OCI-M1 (cell line): ENCODE measurements at regions not wholly inside any gene's neighbourhood (a gene's known extent, or its start where the extent isn't known, plus 50 kb on each side); places are given as distances from the start of the nearest gene placed in this dataset.

ENCODE experiments used
- DNase-seq: peaks from one replicate; lab custom pipeline; 2025; lab: John Stamatoyannopoulos, UW

DNA sequence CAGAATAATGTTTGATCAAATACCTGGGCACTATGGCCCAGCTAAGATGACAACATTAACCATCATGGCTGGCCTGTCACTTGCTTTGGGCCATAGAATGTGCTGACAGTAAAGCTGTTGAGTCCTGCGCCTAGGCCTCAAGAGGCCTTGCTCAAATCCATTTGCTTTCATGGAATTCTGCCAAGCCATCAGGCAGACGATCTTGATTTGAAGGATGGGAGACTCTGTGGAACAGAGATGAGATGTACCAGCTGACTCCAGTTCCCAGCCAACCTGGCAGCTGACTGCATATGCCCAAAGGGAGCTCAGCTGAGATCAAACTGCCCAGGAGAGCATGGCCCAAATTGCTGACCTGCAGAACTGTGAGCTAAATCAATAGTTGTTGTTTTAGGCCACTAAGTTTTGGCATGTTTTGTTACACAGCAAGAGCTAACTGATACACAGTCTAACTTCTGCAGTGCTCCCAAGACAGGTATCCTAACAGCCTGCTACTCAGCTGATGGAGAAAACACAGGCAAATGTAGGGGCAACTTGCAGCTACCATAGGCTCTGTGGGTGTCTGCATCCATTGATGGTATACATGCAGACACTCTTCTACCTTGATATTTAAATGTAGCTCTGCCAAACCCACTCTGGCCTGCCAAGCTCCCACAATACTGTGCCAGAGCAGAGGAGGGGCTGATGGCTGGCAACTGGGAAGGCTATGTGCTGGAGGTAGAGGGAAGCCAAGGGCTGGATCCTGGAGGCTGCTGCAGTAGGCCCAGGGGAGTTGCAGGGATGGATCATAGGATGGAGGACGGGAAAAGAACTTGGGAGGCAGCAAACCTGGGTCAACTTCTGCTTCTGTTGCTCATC, 55.2 kb upstream of the RNF24 start:
- DNase-seq: no peak

DNA sequence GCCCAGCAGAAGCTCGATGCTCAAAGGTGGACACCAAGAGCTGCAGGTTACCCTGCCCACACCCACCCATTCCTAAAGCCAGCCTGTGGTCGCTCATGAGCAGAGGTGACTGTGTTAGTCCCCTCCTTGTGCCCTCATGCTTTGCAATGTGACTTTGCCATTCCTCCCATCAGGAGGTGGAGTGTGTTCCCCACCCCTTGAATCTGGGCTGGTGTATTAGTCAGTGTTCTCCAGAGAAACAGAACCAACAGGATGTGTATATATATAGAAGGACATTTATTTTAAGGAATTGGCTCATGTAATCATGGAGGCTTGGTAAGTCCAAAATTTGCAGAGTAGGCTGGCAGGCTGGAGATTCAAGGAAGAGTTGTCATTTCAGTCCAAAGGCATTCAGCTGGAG, 54.4 kb upstream of the RNF24 start:
- DNase-seq: no peak

DNA sequence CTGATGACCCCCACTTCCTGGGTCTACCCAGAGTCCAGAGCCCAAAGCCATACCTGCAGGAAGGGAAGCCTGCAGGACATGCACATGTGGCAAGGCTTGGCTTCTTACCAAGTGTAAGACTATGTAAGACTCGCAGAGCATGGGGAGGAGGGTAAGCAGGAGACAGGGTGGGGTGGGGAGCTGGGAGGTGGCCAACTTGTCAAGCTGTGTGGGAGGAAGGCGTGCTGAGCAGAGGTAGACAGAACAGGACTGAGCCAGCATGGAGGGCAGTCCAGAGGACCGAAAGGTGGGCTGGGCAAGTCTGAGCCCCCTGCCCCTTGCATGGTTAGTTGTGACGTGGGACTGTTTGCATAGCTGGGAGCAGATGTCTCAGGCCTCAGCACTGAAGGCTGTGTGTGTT, 53.4 kb upstream of the RNF24 start:
- DNase-seq: peak; percentile 36

DNA sequence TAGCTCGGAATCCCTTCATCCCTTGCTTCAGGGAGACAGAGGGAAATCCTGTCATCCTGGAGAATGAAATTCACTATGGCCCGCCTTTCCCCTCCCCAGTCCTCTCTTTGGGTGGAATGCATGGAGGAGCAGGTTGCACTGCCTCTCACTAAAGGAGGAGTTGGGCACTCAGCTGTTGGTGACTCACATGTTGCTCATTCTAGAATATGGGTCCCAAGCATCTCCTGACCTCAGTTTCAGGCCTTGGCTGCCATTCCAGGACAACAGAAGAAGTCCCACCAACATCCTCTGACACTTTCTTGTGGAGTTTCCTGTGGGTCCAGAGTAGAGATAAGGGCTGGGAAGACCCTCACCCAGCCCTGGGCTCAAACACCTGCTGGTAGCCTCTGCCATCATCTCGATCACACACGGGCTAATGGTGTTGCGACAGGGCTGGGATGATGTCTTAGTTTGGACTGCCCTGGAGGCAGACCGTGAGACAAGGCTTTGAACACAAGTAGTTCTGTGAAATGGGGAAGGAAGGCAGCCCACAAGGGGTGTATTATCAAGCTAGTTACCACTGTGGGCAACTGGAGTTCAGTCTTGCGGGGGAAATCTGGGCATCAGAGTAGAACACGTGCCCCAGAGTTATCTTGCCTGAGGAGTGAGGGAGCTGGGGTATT, 52.4 kb upstream of the RNF24 start:
- peak; percentile 65 for DNase-seq

DNA sequence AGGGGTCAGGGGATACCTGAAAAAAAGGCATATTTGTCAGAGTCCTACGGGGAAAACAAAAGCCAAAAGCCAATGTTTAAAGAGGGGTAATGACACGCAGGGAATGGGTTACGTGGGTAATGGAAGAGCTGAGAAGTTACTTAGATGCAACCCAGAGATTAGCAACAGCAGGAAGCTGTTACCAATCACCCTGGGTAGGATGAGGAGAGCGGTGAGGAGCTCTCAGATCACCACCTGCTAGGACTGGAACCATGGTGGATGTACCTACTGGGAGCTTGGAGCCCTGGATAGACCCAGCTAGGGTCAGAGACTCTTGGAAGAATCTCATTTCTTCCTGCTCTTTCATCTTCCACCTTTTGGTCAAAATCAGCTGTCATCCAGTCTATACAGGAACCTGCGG, 51.2 kb upstream of the RNF24 start:
- no peak for DNase-seq

DNA sequence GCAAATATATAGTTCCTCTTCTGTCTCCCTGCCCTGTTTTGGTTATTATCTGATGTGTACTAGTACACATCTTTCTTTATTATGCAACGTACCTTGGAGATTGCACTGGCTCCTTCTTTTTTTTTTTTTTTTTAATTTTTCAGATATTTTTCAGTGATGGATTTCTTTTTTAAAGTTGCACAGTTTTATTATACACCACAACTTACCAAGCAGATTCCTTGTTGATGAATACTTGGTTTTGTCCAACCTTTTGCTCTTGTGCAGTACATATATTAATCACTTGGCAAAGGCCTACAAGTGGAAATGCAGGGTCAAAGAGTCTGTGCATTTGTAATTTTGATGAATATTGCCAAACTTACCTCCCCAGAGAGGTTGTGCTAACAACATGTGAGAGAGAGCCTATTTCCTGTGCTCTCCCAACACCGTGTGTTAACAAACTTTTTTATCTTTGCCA, 50.1 kb upstream of the RNF24 start:
- DNase-seq: peak; percentile 72
